DOHH2 (cell line): ENCODE measurements at regions not wholly inside any gene's neighbourhood (a gene's known extent, or its start where the extent isn't known, plus 50 kb on each side); places are given as distances from the start of the nearest gene placed in this dataset.

Experiments used
- H3F3A ChIP-seq: fragments of 200-600 bp; sonication (generic), shearing (Covaris generic); 2 replicates; pipeline ENCODE4 v1.6.0; 2016; ENCODE audit warnings: antibody characterized with exemption, mild to moderate bottlenecking; ENCODE audit not compliant: control insufficient read depth, insufficient read depth
- H3K27ac ChIP-seq: fragments of 200-600 bp; sonication (generic); 2 replicates; pipeline ENCODE4 v1.5.1; 2014; ENCODE audit warnings: low read depth, mild to moderate bottlenecking, low read length, moderate library complexity
- H3K27me3 ChIP-seq: fragments of 200-600 bp; sonication (generic); 2 replicates; pipeline ENCODE4 v1.6.1; 2014; ENCODE audit warnings: mild to moderate bottlenecking, low read length, mixed read lengths; ENCODE audit not compliant: control insufficient read depth
- H3K36me3 ChIP-seq: fragments of 200-600 bp; sonication (generic); 2 replicates; pipeline ENCODE4 v1.6.1; 2014; ENCODE audit warnings: mild to moderate bottlenecking, low read length, moderate library complexity, mixed read lengths; ENCODE audit not compliant: control insufficient read depth
- H3K4me1 ChIP-seq: fragments of 200-600 bp; sonication (generic); 2 replicates; pipeline ENCODE4 v1.6.1; 2014; ENCODE audit warnings: mild to moderate bottlenecking, low read length, mixed read lengths; ENCODE audit not compliant: control insufficient read depth
- H3K4me2 ChIP-seq: fragments of 200-600 bp; sonication (generic); 2 replicates; pipeline ENCODE4 v1.6.0; 2014; ENCODE audit warnings: mild to moderate bottlenecking, low read length, moderate library complexity
- H3K4me3 ChIP-seq: fragments of 200-600 bp; sonication (generic); 2 replicates; pipeline ENCODE4 v1.5.1; 2014; ENCODE audit warnings: mild to moderate bottlenecking, low read length, mixed read lengths
- H3K79me2 ChIP-seq: fragments of 200-600 bp; sonication (generic); 2 replicates; pipeline ENCODE4 v1.6.1; 2014; ENCODE audit warnings: mild to moderate bottlenecking, low read length, mixed read lengths; ENCODE audit not compliant: control insufficient read depth
- H3K9me2 ChIP-seq: fragments of 200-600 bp; sonication (generic); replicated peaks from 2 replicates; pipeline ENCODE4 v1.6.1; 2014; ENCODE audit warnings: mild to moderate bottlenecking, low read length, mixed read lengths; ENCODE audit not compliant: control insufficient read depth
- H3K9me3 ChIP-seq: fragments of 200-600 bp; sonication (generic); 2 replicates; pipeline ENCODE4 v1.6.1; 2014; ENCODE audit warnings: antibody characterized with exemption, low read length, mixed read lengths; ENCODE audit not compliant: control insufficient read depth, insufficient read depth
- H4K20me1 ChIP-seq: fragments of 200-600 bp; sonication (generic); 2 replicates; pipeline ENCODE4 v1.6.0; 2014; ENCODE audit warnings: low read depth, mild to moderate bottlenecking, antibody characterized with exemption, low read length, moderate library complexity; ENCODE audit not compliant: control insufficient read depth, insufficient read depth
- CTCF ChIP-seq: fragments of 200-600 bp; sonication (generic); IDR thresholded peaks from one replicate; pipeline ENCODE4 v1.5.1; 2014; ENCODE audit warnings: antibody characterized with exemption, mild to moderate bottlenecking, low read depth, low read length; ENCODE audit not compliant: poor library complexity, severe bottlenecking
- EZH2phosphoT487 ChIP-seq: fragments of 200-600 bp; sonication (generic); IDR thresholded peaks from 2 replicates; pipeline ENCODE4 v1.6.1; 2017; ENCODE audit warnings: borderline replicate concordance, mild to moderate bottlenecking, antibody characterized with exemption, low read length, moderate library complexity, mixed read lengths

GRCh38 chrY:7461873-7462525 is 550.4 kb upstream of the AMELY start:
- H3K79me2 ChIP-seq, result no peaks in the 10 kb centered on the region
- no peaks in the 10 kb centered on the region for H4K20me1 ChIP-seq
- H3K9me3 ChIP-seq, result no peaks in the 10 kb centered on the region
- no peaks in the 10 kb centered on the region for H3K4me1 ChIP-seq
- no peaks in the 10 kb centered on the region for H3F3A ChIP-seq
- TF ChIP-seq EZH2phosphoT487, result no peak
- TF ChIP-seq CTCF, result no peak
- no peak overlapping the region for H3K4me2 ChIP-seq
- no peak overlapping the region for H3K4me3 ChIP-seq
- no peaks in the 10 kb centered on the region for H3K36me3 ChIP-seq
- no peak overlapping the region for H3K27ac ChIP-seq
- H3K27me3 ChIP-seq, result no peaks in the 10 kb centered on the region
- no peaks in the 10 kb centered on the region for H3K9me2 ChIP-seq

- H4K20me1 ChIP-seq, result no peaks in the 10 kb centered on the region
- H3K27me3 ChIP-seq, result no peaks in the 10 kb centered on the region
- H3K9me3 ChIP-seq, result no peaks in the 10 kb centered on the region
- no peak overlapping the region for H3K4me2 ChIP-seq
- H3F3A ChIP-seq, result no peaks in the 10 kb centered on the region
- H3K27ac ChIP-seq, result no peak overlapping the region
- TF ChIP-seq EZH2phosphoT487, result no peak
- no peak for TF ChIP-seq CTCF
- no peak overlapping the region for H3K4me3 ChIP-seq
- no peaks in the 10 kb centered on the region for H3K9me2 ChIP-seq
- no peaks in the 10 kb centered on the region for H3K36me3 ChIP-seq
- H3K4me1 ChIP-seq, result no peaks in the 10 kb centered on the region
- H3K79me2 ChIP-seq, result no peaks in the 10 kb centered on the region
Observed at GRCh38 chrY:7459802-7460201, 548.2 kb upstream of the AMELY start.

- TF ChIP-seq CTCF (no peak), EZH2phosphoT487 (no peak)
Observed at GRCh38 chrY:7458301-7459078, 546.9 kb upstream of the AMELY start.

More at GRCh38 chrY:7458301-7459078, 546.9 kb upstream of the AMELY start:
- Histone ChIP-seq H3K36me3 (no peaks in the 10 kb centered on the region), H3K9me2 (no peaks in the 10 kb centered on the region), H3K27me3 (no peaks in the 10 kb centered on the region), H3K27ac (no peak overlapping the region), H3K4me1 (peaks cover 5% of the 10 kb centered on the region), H3K4me3 (no peak overlapping the region), H3K4me2 (no peak overlapping the region), H4K20me1 (no peaks in the 10 kb centered on the region), H3K79me2 (no peaks in the 10 kb centered on the region), H3K9me3 (no peaks in the 10 kb centered on the region), H3F3A (no peaks in the 10 kb centered on the region)
